SK-N-MC (cell line): ENCODE measurements at regions not wholly inside any gene's neighbourhood (a gene's known extent, or its start where the extent isn't known, plus 50 kb on each side); places are given as distances from the start of the nearest gene placed in this dataset.

Experiments
- EZH2 ChIP-seq: fragments of 200-600 bp; sonication (generic); IDR thresholded peaks from one replicate; pipeline ENCODE4 v1.6.1; 2017; ENCODE audit warnings: antibody characterized with exemption
- FOXP2 ChIP-seq: optimal IDR thresholded peaks from 2 replicates; pipeline ENCODE3; 2011; ENCODE audit warnings: mild to moderate bottlenecking, moderate library complexity; ENCODE audit not compliant: insufficient read depth; ENCODE audit errors: extremely low read length, control extremely low read depth
- POLR2AphosphoS5 ChIP-seq: IDR thresholded peaks from 2 replicates; pipeline ENCODE4 v1.6.1; 2012; ENCODE audit warnings: mild to moderate bottlenecking, low read depth, low read length, borderline replicate concordance

- TF ChIP-seq EZH2 = no peak
- TF ChIP-seq POLR2AphosphoS5 = no peak
- no peak for TF ChIP-seq FOXP2
Measured at GRCh38 chr2:150335596-150335995, 151.9 kb downstream of the RND3 start.
